ENCODE measurements at regions not wholly inside any gene's neighbourhood (a gene's known extent, or its start where the extent isn't known, plus 50 kb on each side); places are given as distances from the start of the nearest gene placed in this dataset.

- Histone ChIP-seq H3F3A (ENCODE audit: low read depth) (no peaks in the 10 kb centered on the region), H3K27me3 (no peaks in the 10 kb centered on the region), H3K4me3 (no peak overlapping the region), H2AFZ (replicated peaks) (peak overlapping the region; percentile 14), H3K9ac (no peak overlapping the region), H3K4me2 (no peak overlapping the region), H3K36me3 (no peaks in the 10 kb centered on the region), H4K20me1 (ENCODE audit: low read depth) (no peaks in the 10 kb centered on the region), H3K9me3 (ENCODE audit: low read depth) (no peaks in the 10 kb centered on the region), H3K4me1 (no peaks in the 10 kb centered on the region), H3K27ac (no peak overlapping the region), H3K79me2 (ENCODE audit: low read depth) (no peaks in the 10 kb centered on the region)
- Mint-ChIP-seq H3K27ac (no peak overlapping the region), H3K27me3 (ENCODE audit: insufficient read depth, low read depth) (peaks cover 9% of the 10 kb centered on the region), H3K4me3 (no peak overlapping the region), H3K9me3 (no peaks in the 10 kb centered on the region), H3K4me1 (peaks cover 6% of the 10 kb centered on the region), H3K36me3 (no peaks in the 10 kb centered on the region)
- no peak for TF ChIP-seq CTCF (IDR thresholded peaks at IDR 0.05)
- no peak for TF ChIP-seq EZH2 (IDR thresholded peaks at IDR 0.05)
- no peak for TF ChIP-seq EZH2phosphoT487 (IDR thresholded peaks at IDR 0.05)
- DNase-seq (ENCODE audit: low spot score): no peak
Observed at GRCh38 chr18:54777118-54777791, 51.0 kb upstream of the RAB27B start.

DNA sequence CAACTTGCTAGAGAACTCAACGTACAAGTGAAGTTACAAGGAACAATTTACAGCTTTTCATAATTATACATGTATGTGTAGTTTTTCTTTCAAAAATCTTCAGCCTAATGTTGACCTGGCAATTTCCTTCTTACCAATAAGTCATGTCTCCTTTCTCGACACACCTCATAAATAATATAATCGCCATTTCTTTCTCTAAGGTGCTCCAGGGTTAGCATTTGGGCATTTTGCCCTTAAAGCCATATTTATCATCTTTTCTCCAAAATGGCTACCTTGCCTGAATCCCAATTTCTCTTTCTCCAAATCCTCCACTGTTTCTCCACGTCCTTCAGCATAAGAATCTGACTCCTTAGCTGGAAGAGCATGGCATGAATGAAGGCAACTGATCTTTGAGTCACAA is 50.3 kb upstream of the RAB27B start:
- H3K4me1 Mint-ChIP-seq: peaks cover 6% of the 10 kb centered on the region
- H3K27ac Mint-ChIP-seq: no peak overlapping the region
- Histone ChIP-seq H3K9me3 (ENCODE audit: low read depth) (no peaks in the 10 kb centered on the region), H3K4me2 (no peak overlapping the region), H4K20me1 (ENCODE audit: low read depth) (no peaks in the 10 kb centered on the region), H3F3A (ENCODE audit: low read depth) (no peaks in the 10 kb centered on the region), H3K36me3 (no peaks in the 10 kb centered on the region), H3K27me3 (no peaks in the 10 kb centered on the region), H3K9ac (no peak overlapping the region), H2AFZ (replicated peaks) (no peak overlapping the region), H3K4me3 (no peak overlapping the region), H3K27ac (no peak overlapping the region), H3K4me1 (no peaks in the 10 kb centered on the region), H3K79me2 (ENCODE audit: low read depth) (no peaks in the 10 kb centered on the region)
- DNase-seq (ENCODE audit: low spot score): no peak
- no peak overlapping the region for H3K4me3 Mint-ChIP-seq
- TF ChIP-seq CTCF (IDR thresholded peaks at IDR 0.05) (no peak), EZH2 (IDR thresholded peaks at IDR 0.05) (no peak), EZH2phosphoT487 (IDR thresholded peaks at IDR 0.05) (no peak)
- H3K9me3 Mint-ChIP-seq: no peaks in the 10 kb centered on the region
- no peaks in the 10 kb centered on the region for H3K36me3 Mint-ChIP-seq
- peaks cover 9% of the 10 kb centered on the region for H3K27me3 Mint-ChIP-seq (ENCODE audit: insufficient read depth, low read depth)

Data from neural progenitor cell (in vitro differentiated cells).